Right lobe of liver (tissue), 4 donors: ENCODE measurements at regions not wholly inside any gene's neighbourhood (a gene's known extent, or its start where the extent isn't known, plus 50 kb on each side); places are given as distances from the start of the nearest gene placed in this dataset.

Source experiments
- CTCF ChIP-seq, 4 donors: fragments of 200-600 bp in 3 of 4; fragments of 450-650 bp in 1 of 4; IDR thresholded peaks; one replicate each; pipeline versions ENCODE4 v1.5.1 to v1.8.0; 2016 to 2022; ENCODE audit warnings: antibody characterized with exemption in 4 of 4, mild to moderate bottlenecking in 2 of 4
- POLR2A ChIP-seq: fragments of 450-650 bp; IDR thresholded peaks from one replicate; pipeline ENCODE4 v1.6.1; 2017; ENCODE audit warnings: antibody characterized with exemption, mild to moderate bottlenecking
- donor health status: DM: no; HTN: no; CAD: no.
- donor health status: DM: no; HTN: no; CAD: no.
- donor health status: DM: no; HTN: yes; CAD: no.

- TF ChIP-seq CTCF (IDR thresholded peaks at IDR 0.05) (no peak), POLR2A (no peak)
Measured at GRCh38 chr10:43930243-43930642, 281.6 kb upstream of the ZNF32 start.
